ENCODE measurements at regions not wholly inside any gene's neighbourhood (a gene's known extent, or its start where the extent isn't known, plus 50 kb on each side); places are given as distances from the start of the nearest gene placed in this dataset.
A peak's percentile ranks its signal among the peaks of the same experiment; 100 is the strongest.

- Mint-ChIP-seq H3K36me3 (no peaks in the 10 kb centered on the region), H3K27ac (no peak overlapping the region), H3K9me3 (peaks cover 0 to 4% (median 0%) of the 10 kb centered on the region in 11 donors), H3K27me3 (peaks cover 3 to 20% (median 5%) of the 10 kb centered on the region in 5 donors), H3K4me1 (peaks cover 0 to 5% (median 0%) of the 10 kb centered on the region in 7 donors), H3K4me3 (no peak overlapping the region)
- intact Hi-C loops (cut with micrococcal nuclease), result no loop called here
- ATAC-seq (no peak), DNase-seq (no peak)
- ChIA-PET POLR2A (no interaction called here), CTCF (no interaction called here)
- Histone ChIP-seq H3K4me1 (ENCODE audit: control insufficient read depth in 2 of 2, insufficient read depth in 2 of 2, low read length in 2 of 2) (no peaks in the 10 kb centered on the region), H3K36me3 (ENCODE audit: control insufficient read depth in 2 of 3, insufficient read depth in 3 of 3, low read length in 3 of 3) (no peaks in the 10 kb centered on the region), H3K9me3 (ENCODE audit: control insufficient read depth in 2 of 3, low read length in 3 of 3) (no peaks in the 10 kb centered on the region), H3K27me3 (ENCODE audit: control insufficient read depth in 2 of 2, insufficient read depth in 2 of 2, low read length in 2 of 2) (no peaks in the 10 kb centered on the region), H3K27ac (ENCODE audit: low read depth, low read length) (no peak overlapping the region), H3K4me3 (ENCODE audit: low read length) (no peak overlapping the region)
Measured at GRCh38 chr2:16313235-16313975, 352.2 kb downstream of the CYRIA start.

GRCh38 chr2:16312771-16313170 is 352.9 kb downstream of the CYRIA start:
- Histone ChIP-seq H3K27ac (ENCODE audit: low read depth, low read length) (no peak overlapping the region), H3K27me3 (ENCODE audit: control insufficient read depth in 2 of 2, insufficient read depth in 2 of 2, low read length in 2 of 2) (no peaks in the 10 kb centered on the region), H3K4me3 (ENCODE audit: low read length) (no peak overlapping the region), H3K36me3 (ENCODE audit: control insufficient read depth in 2 of 3, insufficient read depth in 3 of 3, low read length in 3 of 3) (no peaks in the 10 kb centered on the region), H3K4me1 (ENCODE audit: control insufficient read depth in 2 of 2, insufficient read depth in 2 of 2, low read length in 2 of 2) (no peaks in the 10 kb centered on the region), H3K9me3 (ENCODE audit: control insufficient read depth in 2 of 3, low read length in 3 of 3) (no peaks in the 10 kb centered on the region)
- H3K27me3 Mint-ChIP-seq, result peaks cover 3 to 20% (median 7%) of the 10 kb centered on the region in 5 donors
- POLR2A ChIA-PET, result no interaction called here
- intact Hi-C loops (cut with micrococcal nuclease), result no loop called here
- H3K27ac Mint-ChIP-seq, result no peak overlapping the region
- no peak for DNase-seq
- H3K9me3 Mint-ChIP-seq, result peaks cover 0 to 2% (median 0%) of the 10 kb centered on the region in 11 donors
- ATAC-seq, result no peak
- H3K4me1 Mint-ChIP-seq, result peaks cover 0 to 3% (median 0%) of the 10 kb centered on the region in 7 donors
- H3K36me3 Mint-ChIP-seq, result no peaks in the 10 kb centered on the region
- no peak overlapping the region for H3K4me3 Mint-ChIP-seq
- CTCF ChIA-PET, result no interaction called here

GRCh38 chr2:16311521-16312440 is 353.9 kb downstream of the CYRIA start:
- peaks cover 0 to 2% (median 0%) of the 10 kb centered on the region in 11 donors for H3K9me3 Mint-ChIP-seq
- H3K9me3 ChIP-seq (ENCODE audit: control insufficient read depth in 2 of 3, low read length in 3 of 3), result no peaks in the 10 kb centered on the region
- ATAC-seq (no peak), DNase-seq (no peak)
- no peaks in the 10 kb centered on the region for H3K36me3 Mint-ChIP-seq
- H3K27me3 ChIP-seq (ENCODE audit: control insufficient read depth in 2 of 2, insufficient read depth in 2 of 2, low read length in 2 of 2), result no peaks in the 10 kb centered on the region
- H3K36me3 ChIP-seq (ENCODE audit: control insufficient read depth in 2 of 3, insufficient read depth in 3 of 3, low read length in 3 of 3), result no peaks in the 10 kb centered on the region
- no peak overlapping the region for H3K4me3 Mint-ChIP-seq
- H3K27ac Mint-ChIP-seq, result no peak overlapping the region
- no peaks in the 10 kb centered on the region for H3K4me1 ChIP-seq (ENCODE audit: control insufficient read depth in 2 of 2, insufficient read depth in 2 of 2, low read length in 2 of 2)
- ChIA-PET POLR2A (no interaction called here), CTCF (no interaction called here)
- peaks cover 3 to 25% (median 7%) of the 10 kb centered on the region in 5 donors for H3K27me3 Mint-ChIP-seq
- peaks cover 0 to 3% (median 0%) of the 10 kb centered on the region in 7 donors for H3K4me1 Mint-ChIP-seq
- intact Hi-C loops (cut with micrococcal nuclease), result no loop called here
- H3K4me3 ChIP-seq (ENCODE audit: low read length), result no peak overlapping the region
- no peak overlapping the region for H3K27ac ChIP-seq (ENCODE audit: low read depth, low read length)

GRCh38 chr2:16308816-16309215 is 356.8 kb downstream of the CYRIA start:
- Histone ChIP-seq H3K4me3 (ENCODE audit: low read length) (no peak overlapping the region), H3K9me3 (ENCODE audit: control insufficient read depth in 2 of 3, low read length in 3 of 3) (no peaks in the 10 kb centered on the region), H3K36me3 (ENCODE audit: control insufficient read depth in 2 of 3, insufficient read depth in 3 of 3, low read length in 3 of 3) (no peaks in the 10 kb centered on the region), H3K4me1 (ENCODE audit: control insufficient read depth in 2 of 2, insufficient read depth in 2 of 2, low read length in 2 of 2) (no peaks in the 10 kb centered on the region), H3K27me3 (ENCODE audit: control insufficient read depth in 2 of 2, insufficient read depth in 2 of 2, low read length in 2 of 2) (no peaks in the 10 kb centered on the region), H3K27ac (ENCODE audit: low read depth, low read length) (no peak overlapping the region)
- no peak for DNase-seq
- no peak overlapping the region for H3K27ac Mint-ChIP-seq
- intact Hi-C loops (cut with micrococcal nuclease), result no loop called here
- CTCF ChIA-PET, result no interaction called here
- H3K36me3 Mint-ChIP-seq, result no peaks in the 10 kb centered on the region
- peaks cover 5 to 34% (median 22%) of the 10 kb centered on the region in 5 donors for H3K27me3 Mint-ChIP-seq
- POLR2A ChIA-PET, result interaction anchor here (0.7 kb wide), 1 partner anchor 32 kb away, joined by 4 read pairs; no protein-coding TSS in a partner anchor
- ATAC-seq, result no peak
- peaks cover 0 to 2% (median 0%) of the 10 kb centered on the region in 11 donors for H3K9me3 Mint-ChIP-seq
- peaks cover 0 to 2% (median 0%) of the 10 kb centered on the region in 7 donors for H3K4me1 Mint-ChIP-seq
- H3K4me3 Mint-ChIP-seq, result no peak overlapping the region

GRCh38 chr2:16304876-16305590 is 360.6 kb downstream of the CYRIA start:
- ChIA-PET CTCF (no interaction called here), POLR2A (no interaction called here)
- Mint-ChIP-seq H3K27ac (no peak overlapping the region), H3K4me3 (no peak overlapping the region), H3K4me1 (peaks cover 4 to 13% (median 9%) of the 10 kb centered on the region in 7 donors), H3K36me3 (no peaks in the 10 kb centered on the region), H3K9me3 (peaks cover 0 to 9% (median 2%) of the 10 kb centered on the region in 11 donors), H3K27me3 (peaks cover 2 to 45% (median 35%) of the 10 kb centered on the region in 5 donors)
- intact Hi-C loops (cut with micrococcal nuclease), result no loop called here
- Histone ChIP-seq H3K4me3 (ENCODE audit: low read length) (no peak overlapping the region), H3K9me3 (ENCODE audit: control insufficient read depth in 2 of 3, low read length in 3 of 3) (no peaks in the 10 kb centered on the region), H3K27me3 (ENCODE audit: control insufficient read depth in 2 of 2, insufficient read depth in 2 of 2, low read length in 2 of 2) (no peaks in the 10 kb centered on the region), H3K27ac (ENCODE audit: low read depth, low read length) (no peak overlapping the region), H3K36me3 (ENCODE audit: control insufficient read depth in 2 of 3, insufficient read depth in 3 of 3, low read length in 3 of 3) (no peaks in the 10 kb centered on the region), H3K4me1 (ENCODE audit: control insufficient read depth in 2 of 2, insufficient read depth in 2 of 2, low read length in 2 of 2) (no peaks in the 10 kb centered on the region)
- DNase-seq (no peak), ATAC-seq (no peak)

GRCh38 chr2:16303761-16304160 is 361.9 kb downstream of the CYRIA start:
- POLR2A ChIA-PET, result no interaction called here
- Mint-ChIP-seq H3K9me3 (peaks cover 0 to 9% (median 2%) of the 10 kb centered on the region in 11 donors), H3K27me3 (peaks cover 2 to 42% (median 35%) of the 10 kb centered on the region in 5 donors), H3K27ac (no peak overlapping the region), H3K4me1 (peaks cover 4 to 13% (median 9%) of the 10 kb centered on the region in 7 donors), H3K4me3 (peak overlapping the region in 4 of 10 donors; percentile 5 to 77 (median 50)), H3K36me3 (no peaks in the 10 kb centered on the region)
- CTCF ChIA-PET, result no interaction called here
- no peaks in the 10 kb centered on the region for H3K27me3 ChIP-seq (ENCODE audit: control insufficient read depth in 2 of 2, insufficient read depth in 2 of 2, low read length in 2 of 2)
- DNase-seq, result no peak
- no peaks in the 10 kb centered on the region for H3K9me3 ChIP-seq (ENCODE audit: control insufficient read depth in 2 of 3, low read length in 3 of 3)
- no peak for ATAC-seq
- no peak overlapping the region for H3K4me3 ChIP-seq (ENCODE audit: low read length)
- no peaks in the 10 kb centered on the region for H3K4me1 ChIP-seq (ENCODE audit: control insufficient read depth in 2 of 2, insufficient read depth in 2 of 2, low read length in 2 of 2)
- intact Hi-C loops (cut with micrococcal nuclease), result no loop called here
- no peaks in the 10 kb centered on the region for H3K36me3 ChIP-seq (ENCODE audit: control insufficient read depth in 2 of 3, insufficient read depth in 3 of 3, low read length in 3 of 3)
- H3K27ac ChIP-seq (ENCODE audit: low read depth, low read length), result no peak overlapping the region

All from naive thymus-derived CD4-positive, alpha-beta T cell (primary cell).